ENCODE measurements at regions not wholly inside any gene's neighbourhood (a gene's known extent, or its start where the extent isn't known, plus 50 kb on each side); places are given as distances from the start of the nearest gene placed in this dataset.

- TF ChIP-seq POLR2A (IDR thresholded peaks at IDR 0.05; ENCODE audit: extremely low read depth, insufficient read length): no peak
- no peak for TF ChIP-seq MAX (IDR thresholded peaks at IDR 0.05; ENCODE audit: low read depth, low read length)
- TF ChIP-seq MYC (IDR thresholded peaks at IDR 0.05; ENCODE audit: low read depth, low read length): no peak
- TF ChIP-seq, protein P1, sequence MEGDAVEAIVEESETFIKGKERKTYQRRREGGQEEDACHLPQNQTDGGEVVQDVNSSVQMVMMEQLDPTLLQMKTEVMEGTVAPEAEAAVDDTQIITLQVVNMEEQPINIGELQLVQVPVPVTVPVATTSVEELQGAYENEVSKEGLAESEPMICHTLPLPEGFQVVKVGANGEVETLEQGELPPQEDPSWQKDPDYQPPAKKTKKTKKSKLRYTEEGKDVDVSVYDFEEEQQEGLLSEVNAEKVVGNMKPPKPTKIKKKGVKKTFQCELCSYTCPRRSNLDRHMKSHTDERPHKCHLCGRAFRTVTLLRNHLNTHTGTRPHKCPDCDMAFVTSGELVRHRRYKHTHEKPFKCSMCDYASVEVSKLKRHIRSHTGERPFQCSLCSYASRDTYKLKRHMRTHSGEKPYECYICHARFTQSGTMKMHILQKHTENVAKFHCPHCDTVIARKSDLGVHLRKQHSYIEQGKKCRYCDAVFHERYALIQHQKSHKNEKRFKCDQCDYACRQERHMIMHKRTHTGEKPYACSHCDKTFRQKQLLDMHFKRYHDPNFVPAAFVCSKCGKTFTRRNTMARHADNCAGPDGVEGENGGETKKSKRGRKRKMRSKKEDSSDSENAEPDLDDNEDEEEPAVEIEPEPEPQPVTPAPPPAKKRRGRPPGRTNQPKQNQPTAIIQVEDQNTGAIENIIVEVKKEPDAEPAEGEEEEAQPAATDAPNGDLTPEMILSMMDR (IDR thresholded peaks at IDR 0.05; ENCODE audit: low read depth, low read length): no peak
- no peak for DNase-seq (ENCODE audit: low read depth)
- no peak overlapping the region for H3K4me3 ChIP-seq (ENCODE audit: low read depth, low read length)
Observed at GRCh38 chr12:92089559-92089958, 56.1 kb downstream of the BTG1 start.

DNA sequence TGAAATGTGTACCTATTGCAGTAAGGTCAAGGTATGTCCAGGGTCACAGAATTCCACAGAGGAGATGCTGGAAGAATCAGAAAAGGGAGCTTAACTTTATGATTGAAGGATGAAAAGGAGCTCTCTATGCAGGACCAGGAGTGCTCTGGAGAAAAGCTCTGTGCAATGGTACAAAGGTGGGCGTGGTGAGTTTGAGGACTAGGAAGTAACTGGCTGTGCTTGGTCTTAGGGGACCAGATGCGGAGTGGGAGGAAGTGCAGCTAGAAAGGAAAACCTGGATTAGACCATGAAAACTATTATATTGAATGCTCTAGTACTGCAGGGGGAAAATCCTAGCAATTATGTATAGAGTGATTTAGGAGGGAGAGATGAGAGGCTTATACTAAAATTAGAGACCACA, 56.8 kb downstream of the BTG1 start:
- peak; percentile 38 for DNase-seq (ENCODE audit: low read depth)
- no peak overlapping the region for H3K4me3 ChIP-seq (ENCODE audit: low read depth, low read length)
- TF ChIP-seq, protein P1 (IDR thresholded peaks at IDR 0.05; ENCODE audit: low read depth, low read length): no peak
- no peak for TF ChIP-seq POLR2A (IDR thresholded peaks at IDR 0.05; ENCODE audit: extremely low read depth, insufficient read length)
- no peak for TF ChIP-seq MYC (IDR thresholded peaks at IDR 0.05; ENCODE audit: low read depth, low read length)
- no peak for TF ChIP-seq MAX (IDR thresholded peaks at IDR 0.05; ENCODE audit: low read depth, low read length)

DNA sequence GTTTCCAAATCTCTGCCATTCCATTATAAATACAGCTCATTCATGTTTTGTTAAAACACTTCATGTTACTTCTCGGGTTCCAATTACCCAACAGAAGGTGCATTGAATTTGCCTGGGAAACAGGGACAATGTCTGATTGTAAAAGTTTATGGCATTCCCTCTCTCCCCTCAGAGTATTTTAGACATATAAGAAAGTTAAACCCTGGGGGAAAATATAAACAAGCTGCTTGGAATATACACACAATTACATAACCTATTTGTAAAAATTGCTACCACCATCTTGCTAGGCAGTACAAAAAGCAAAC, 60.0 kb downstream of the BTG1 start:
- DNase-seq (ENCODE audit: low read depth): no peak
- no peak overlapping the region for H3K4me3 ChIP-seq (ENCODE audit: low read depth, low read length)

GRCh38 chr12:92085040-92085735, 60.5 kb downstream of the BTG1 start:
- TF ChIP-seq MAX (IDR thresholded peaks at IDR 0.05; ENCODE audit: low read depth, low read length) (no peak), POLR2A (IDR thresholded peaks at IDR 0.05; ENCODE audit: extremely low read depth, insufficient read length) (no peak), MYC (IDR thresholded peaks at IDR 0.05; ENCODE audit: low read depth, low read length) (no peak)
- TF ChIP-seq, protein P1 (IDR thresholded peaks at IDR 0.05; ENCODE audit: low read depth, low read length): no peak
- no peak for DNase-seq (ENCODE audit: low read depth)
- H3K4me3 ChIP-seq (ENCODE audit: low read depth, low read length): no peak overlapping the region

More for the DNA sequence above, 60.0 kb downstream of the BTG1 start:
- TF ChIP-seq MAX (IDR thresholded peaks at IDR 0.05; ENCODE audit: low read depth, low read length) (no peak), MYC (IDR thresholded peaks at IDR 0.05; ENCODE audit: low read depth, low read length) (no peak)

DNA sequence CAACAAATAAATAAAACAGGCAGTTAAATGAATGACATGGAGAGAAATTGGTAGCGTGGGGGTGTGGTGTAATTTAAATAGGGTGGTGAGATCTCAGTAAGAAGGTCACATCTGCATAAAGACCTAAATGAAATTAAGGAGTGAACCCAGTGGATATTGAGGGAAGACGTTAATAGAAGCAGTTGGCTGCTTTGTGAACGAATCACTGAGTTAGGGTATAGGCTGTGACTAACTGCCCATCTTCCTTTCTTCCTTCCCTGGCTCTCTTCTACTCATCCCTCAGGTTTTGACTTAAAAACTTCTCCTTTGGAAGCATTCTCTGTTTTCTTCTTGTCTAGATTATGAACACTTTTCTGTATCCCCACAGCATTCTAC, 64.7 kb downstream of the BTG1 start:
- TF ChIP-seq, protein P1 (IDR thresholded peaks at IDR 0.05; ENCODE audit: low read depth, low read length): no peak
- TF ChIP-seq MAX (IDR thresholded peaks at IDR 0.05; ENCODE audit: low read depth, low read length) (no peak), MYC (IDR thresholded peaks at IDR 0.05; ENCODE audit: low read depth, low read length) (no peak), POLR2A (IDR thresholded peaks at IDR 0.05; ENCODE audit: extremely low read depth, insufficient read length) (no peak)
- DNase-seq (ENCODE audit: low read depth): no peak
- no peak overlapping the region for H3K4me3 ChIP-seq (ENCODE audit: low read depth, low read length)

- TF ChIP-seq, protein P1 (IDR thresholded peaks at IDR 0.05; ENCODE audit: low read depth, low read length): no peak
- TF ChIP-seq POLR2A (IDR thresholded peaks at IDR 0.05; ENCODE audit: extremely low read depth, insufficient read length): no peak
- TF ChIP-seq MAX (IDR thresholded peaks at IDR 0.05; ENCODE audit: low read depth, low read length): no peak
- TF ChIP-seq MYC (IDR thresholded peaks at IDR 0.05; ENCODE audit: low read depth, low read length): no peak
- no peak for DNase-seq (ENCODE audit: low read depth)
- no peak overlapping the region for H3K4me3 ChIP-seq (ENCODE audit: low read depth, low read length)
Observed at GRCh38 chr12:92079054-92079385, 66.6 kb downstream of the BTG1 start.
